Liver (tissue), 8 donors: ENCODE measurements at regions not wholly inside any gene's neighbourhood (a gene's known extent, or its start where the extent isn't known, plus 50 kb on each side); places are given as distances from the start of the nearest gene placed in this dataset.

Experiments
- DNase-seq: peaks from one replicate; pipeline ENCODE4 v3.0.0-alpha.2; 2017; ENCODE audit warnings: low spot score
- H3K27ac ChIP-seq, 2 donors: one replicate each; pipeline ENCODE4 v1.7.0; 2013; ENCODE audit warnings: inconsistent platforms in 2 of 2, low read length in 2 of 2, control low read depth in 1 of 2, low read depth in 1 of 2, mild to moderate bottlenecking in 1 of 2
- H3K27me3 ChIP-seq, 4 donors: one replicate each; pipeline versions ENCODE4 v1.6.1 to v1.7.0; 2013; ENCODE audit warnings: low read length in 3 of 4, inconsistent platforms in 1 of 4, mild to moderate bottlenecking in 1 of 4, moderate library complexity in 1 of 4; ENCODE audit not compliant: control insufficient read depth in 4 of 4, insufficient read depth in 4 of 4
- H3K36me3 ChIP-seq, 4 donors: one replicate each; pipeline versions ENCODE4 v1.6.1 to v1.7.0; 2013; ENCODE audit warnings: low read length in 3 of 4, mild to moderate bottlenecking in 3 of 4, low read depth in 1 of 4, moderate library complexity in 1 of 4; ENCODE audit not compliant: control insufficient read depth in 4 of 4, insufficient read depth in 3 of 4
- H3K4me1 ChIP-seq, 4 donors: one replicate each; pipeline versions ENCODE4 v1.6.1 to v1.7.0; 2013; ENCODE audit warnings: low read length in 3 of 4, mild to moderate bottlenecking in 3 of 4, moderate library complexity in 1 of 4; ENCODE audit not compliant: control insufficient read depth in 4 of 4, insufficient read depth in 4 of 4
- H3K4me3 ChIP-seq, 3 donors: one replicate each; pipeline versions ENCODE4 v1.6.1 to v1.7.0; 2013; ENCODE audit warnings: low read length in 3 of 3, control low read depth in 1 of 3, low read depth in 1 of 3, mild to moderate bottlenecking in 1 of 3
- H3K9ac ChIP-seq, 2 donors: one replicate each; pipeline ENCODE4 v1.7.0; 2013; ENCODE audit warnings: low read length in 2 of 2, mild to moderate bottlenecking in 2 of 2, moderate library complexity in 2 of 2, control low read depth in 1 of 2, low read depth in 1 of 2
- H3K9me3 ChIP-seq, 4 donors: one replicate each; pipeline versions ENCODE4 v1.6.1 to v1.7.0; 2013; ENCODE audit warnings: low read length in 3 of 4; ENCODE audit not compliant: control insufficient read depth in 4 of 4
- FOXA1 ChIP-seq: IDR thresholded peaks from 2 replicates; pipeline ENCODE4 v1.6.1; 2016; ENCODE audit warnings: antibody characterized with exemption
- GABPA ChIP-seq, 2 donors: IDR thresholded peaks in 1 of 2; conservative IDR thresholded peaks in 1 of 2; 2 replicates each; pipeline ENCODE4 v1.6.1; 2016; ENCODE audit warnings: antibody characterized with exemption in 2 of 2, mild to moderate bottlenecking in 1 of 2, moderate library complexity in 1 of 2
- RAD21 ChIP-seq, 2 donors: IDR thresholded peaks; 2 replicates each; pipeline ENCODE4 v1.6.1; 2016; ENCODE audit warnings: antibody characterized with exemption in 2 of 2, mild to moderate bottlenecking in 2 of 2
- RXRA ChIP-seq, 2 donors: IDR thresholded peaks; 2 replicates each; pipeline ENCODE4 v1.6.1; 2017 to 2018; ENCODE audit warnings: antibody characterized with exemption in 2 of 2, mild to moderate bottlenecking in 1 of 2
- SP1 ChIP-seq: IDR thresholded peaks from 2 replicates; pipeline ENCODE4 v1.6.1; 2018; ENCODE audit warnings: antibody characterized with exemption, mild to moderate bottlenecking
- TAF1 ChIP-seq: conservative IDR thresholded peaks from 2 replicates; pipeline ENCODE4 v1.6.1; 2016; ENCODE audit warnings: antibody characterized with exemption, mild to moderate bottlenecking
- YY1 ChIP-seq: IDR thresholded peaks from 2 replicates; pipeline ENCODE4 v1.6.1; 2016; ENCODE audit warnings: antibody characterized with exemption, mild to moderate bottlenecking
- WGBS: extraction: QIAGEN DNeasy Blood & Tissue Kit; methylation state at CpG from one replicate; pipeline ENCODE4 v1.1.7; 2013; 5-methylcytosine and 5-hydroxymethylcytosine counted together
- TF ChIP-seq, protein P1 (sequence below): fragments of 150-350 bp; IDR thresholded peaks from 2 replicates; pipeline ENCODE4 v1.5.1; 2017; ENCODE audit warnings: improper control_type of control experiment, low read depth, low read length; ENCODE audit not compliant: missing input control
- TF ChIP-seq, protein P2 (sequence below): IDR thresholded peaks from 2 replicates; pipeline ENCODE4 v1.6.1; 2016; ENCODE audit warnings: antibody characterized with exemption
- TF ChIP-seq, protein P3 (sequence below): IDR thresholded peaks from 2 replicates; pipeline ENCODE4 v1.6.1; 2016; ENCODE audit warnings: antibody characterized with exemption, mild to moderate bottlenecking
- TF ChIP-seq, protein P4 (sequence below): IDR thresholded peaks from 2 replicates; pipeline ENCODE4 v1.6.1; 2016; ENCODE audit warnings: antibody characterized with exemption
- donor health status: healthy.
- donor health status: healthy.
- donor health status: healthy.
- donor health status: healthy.
- donor health status: healthy.

DNA sequence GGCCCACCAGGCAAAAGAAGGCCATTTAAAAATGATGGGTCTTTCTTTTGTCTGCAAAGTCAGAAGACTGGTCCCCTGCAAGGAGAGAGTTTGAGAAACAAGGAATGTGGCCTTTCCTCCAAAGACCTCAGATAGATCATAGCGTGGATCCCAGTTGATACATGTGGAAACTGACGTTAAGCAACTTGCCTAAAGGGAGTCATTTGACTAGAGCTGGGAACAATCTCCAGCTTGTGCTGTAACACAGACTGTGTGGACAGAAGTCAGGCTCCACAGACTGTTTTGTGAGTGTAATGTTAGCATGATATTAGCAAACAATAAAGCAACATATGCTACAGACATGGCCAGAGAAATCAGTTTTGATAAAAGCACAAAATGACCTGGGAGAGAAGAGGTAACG lies 140.4 kb upstream of the CITED2 start:
- no peak for TF ChIP-seq SP1
- no peak for TF ChIP-seq RXRA (IDR thresholded peaks at IDR 0.05)
- no peak for TF ChIP-seq GABPA (IDR thresholded peaks at IDR 0.05 in 1 of 2, conservative IDR thresholded peaks at IDR 0.05 in 1 of 2)
- TF ChIP-seq, protein P1, sequence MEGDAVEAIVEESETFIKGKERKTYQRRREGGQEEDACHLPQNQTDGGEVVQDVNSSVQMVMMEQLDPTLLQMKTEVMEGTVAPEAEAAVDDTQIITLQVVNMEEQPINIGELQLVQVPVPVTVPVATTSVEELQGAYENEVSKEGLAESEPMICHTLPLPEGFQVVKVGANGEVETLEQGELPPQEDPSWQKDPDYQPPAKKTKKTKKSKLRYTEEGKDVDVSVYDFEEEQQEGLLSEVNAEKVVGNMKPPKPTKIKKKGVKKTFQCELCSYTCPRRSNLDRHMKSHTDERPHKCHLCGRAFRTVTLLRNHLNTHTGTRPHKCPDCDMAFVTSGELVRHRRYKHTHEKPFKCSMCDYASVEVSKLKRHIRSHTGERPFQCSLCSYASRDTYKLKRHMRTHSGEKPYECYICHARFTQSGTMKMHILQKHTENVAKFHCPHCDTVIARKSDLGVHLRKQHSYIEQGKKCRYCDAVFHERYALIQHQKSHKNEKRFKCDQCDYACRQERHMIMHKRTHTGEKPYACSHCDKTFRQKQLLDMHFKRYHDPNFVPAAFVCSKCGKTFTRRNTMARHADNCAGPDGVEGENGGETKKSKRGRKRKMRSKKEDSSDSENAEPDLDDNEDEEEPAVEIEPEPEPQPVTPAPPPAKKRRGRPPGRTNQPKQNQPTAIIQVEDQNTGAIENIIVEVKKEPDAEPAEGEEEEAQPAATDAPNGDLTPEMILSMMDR = no peak
- TF ChIP-seq, protein P2, sequence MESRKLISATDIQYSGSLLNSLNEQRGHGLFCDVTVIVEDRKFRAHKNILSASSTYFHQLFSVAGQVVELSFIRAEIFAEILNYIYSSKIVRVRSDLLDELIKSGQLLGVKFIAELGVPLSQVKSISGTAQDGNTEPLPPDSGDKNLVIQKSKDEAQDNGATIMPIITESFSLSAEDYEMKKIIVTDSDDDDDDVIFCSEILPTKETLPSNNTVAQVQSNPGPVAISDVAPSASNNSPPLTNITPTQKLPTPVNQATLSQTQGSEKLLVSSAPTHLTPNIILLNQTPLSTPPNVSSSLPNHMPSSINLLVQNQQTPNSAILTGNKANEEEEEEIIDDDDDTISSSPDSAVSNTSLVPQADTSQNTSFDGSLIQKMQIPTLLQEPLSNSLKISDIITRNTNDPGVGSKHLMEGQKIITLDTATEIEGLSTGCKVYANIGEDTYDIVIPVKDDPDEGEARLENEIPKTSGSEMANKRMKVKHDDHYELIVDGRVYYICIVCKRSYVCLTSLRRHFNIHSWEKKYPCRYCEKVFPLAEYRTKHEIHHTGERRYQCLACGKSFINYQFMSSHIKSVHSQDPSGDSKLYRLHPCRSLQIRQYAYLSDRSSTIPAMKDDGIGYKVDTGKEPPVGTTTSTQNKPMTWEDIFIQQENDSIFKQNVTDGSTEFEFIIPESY = no peak
- no peak for TF ChIP-seq TAF1
- no peak for TF ChIP-seq YY1
- TF ChIP-seq, protein P3, sequence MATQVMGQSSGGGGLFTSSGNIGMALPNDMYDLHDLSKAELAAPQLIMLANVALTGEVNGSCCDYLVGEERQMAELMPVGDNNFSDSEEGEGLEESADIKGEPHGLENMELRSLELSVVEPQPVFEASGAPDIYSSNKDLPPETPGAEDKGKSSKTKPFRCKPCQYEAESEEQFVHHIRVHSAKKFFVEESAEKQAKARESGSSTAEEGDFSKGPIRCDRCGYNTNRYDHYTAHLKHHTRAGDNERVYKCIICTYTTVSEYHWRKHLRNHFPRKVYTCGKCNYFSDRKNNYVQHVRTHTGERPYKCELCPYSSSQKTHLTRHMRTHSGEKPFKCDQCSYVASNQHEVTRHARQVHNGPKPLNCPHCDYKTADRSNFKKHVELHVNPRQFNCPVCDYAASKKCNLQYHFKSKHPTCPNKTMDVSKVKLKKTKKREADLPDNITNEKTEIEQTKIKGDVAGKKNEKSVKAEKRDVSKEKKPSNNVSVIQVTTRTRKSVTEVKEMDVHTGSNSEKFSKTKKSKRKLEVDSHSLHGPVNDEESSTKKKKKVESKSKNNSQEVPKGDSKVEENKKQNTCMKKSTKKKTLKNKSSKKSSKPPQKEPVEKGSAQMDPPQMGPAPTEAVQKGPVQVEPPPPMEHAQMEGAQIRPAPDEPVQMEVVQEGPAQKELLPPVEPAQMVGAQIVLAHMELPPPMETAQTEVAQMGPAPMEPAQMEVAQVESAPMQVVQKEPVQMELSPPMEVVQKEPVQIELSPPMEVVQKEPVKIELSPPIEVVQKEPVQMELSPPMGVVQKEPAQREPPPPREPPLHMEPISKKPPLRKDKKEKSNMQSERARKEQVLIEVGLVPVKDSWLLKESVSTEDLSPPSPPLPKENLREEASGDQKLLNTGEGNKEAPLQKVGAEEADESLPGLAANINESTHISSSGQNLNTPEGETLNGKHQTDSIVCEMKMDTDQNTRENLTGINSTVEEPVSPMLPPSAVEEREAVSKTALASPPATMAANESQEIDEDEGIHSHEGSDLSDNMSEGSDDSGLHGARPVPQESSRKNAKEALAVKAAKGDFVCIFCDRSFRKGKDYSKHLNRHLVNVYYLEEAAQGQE = no peak
- TF ChIP-seq, protein P4, sequence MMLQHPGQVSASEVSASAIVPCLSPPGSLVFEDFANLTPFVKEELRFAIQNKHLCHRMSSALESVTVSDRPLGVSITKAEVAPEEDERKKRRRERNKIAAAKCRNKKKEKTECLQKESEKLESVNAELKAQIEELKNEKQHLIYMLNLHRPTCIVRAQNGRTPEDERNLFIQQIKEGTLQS = no peak
- Histone ChIP-seq H3K27ac (no peak overlapping the region), H3K9ac (no peak overlapping the region), H3K4me3 (no peak overlapping the region), H3K9me3 (no peaks in the 10 kb centered on the region), H3K4me1 (peaks cover 0 to 4% (median 1%) of the 10 kb centered on the region in 4 donors), H3K36me3 (no peaks in the 10 kb centered on the region), H3K27me3 (no peaks in the 10 kb centered on the region)
- 89% methylated on average over 3 of the region's 3 CpGs for WGBS
- no peak for DNase-seq

DNA sequence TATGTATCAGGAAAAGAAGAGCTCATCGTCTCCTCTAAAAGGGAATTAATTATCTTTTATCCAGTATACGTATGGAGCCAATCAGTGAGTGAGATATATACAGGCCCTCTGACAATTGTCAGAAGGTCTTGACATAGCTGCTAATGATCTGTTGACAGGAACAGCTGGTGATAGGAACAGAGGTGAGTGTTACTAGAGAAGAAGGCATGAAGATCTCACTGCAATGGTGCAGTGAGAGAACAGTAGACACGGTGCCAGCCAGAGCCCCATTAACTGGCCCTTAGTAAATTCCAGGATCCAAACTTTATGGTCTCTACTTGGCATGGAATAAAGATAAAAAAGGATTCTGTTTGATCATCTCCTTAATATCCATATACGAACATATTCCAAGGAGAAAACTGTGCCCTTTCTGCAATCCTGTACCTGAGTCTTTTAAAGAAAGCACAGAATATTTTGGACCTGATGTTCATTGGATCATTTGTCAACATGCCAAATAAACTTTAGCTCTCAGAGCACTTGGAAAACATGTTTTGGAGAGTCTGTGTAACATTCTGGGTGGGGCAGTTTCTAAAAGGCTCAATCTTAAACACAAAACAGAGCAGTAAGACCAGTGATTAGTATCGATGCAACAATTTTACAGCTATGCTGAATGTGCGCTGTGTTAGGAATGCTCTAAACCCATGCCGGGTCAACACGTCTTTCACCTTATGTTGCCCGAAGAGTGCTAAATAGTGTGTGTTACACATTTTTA lies 135.8 kb upstream of the CITED2 start:
- Histone ChIP-seq H3K9me3 (no peaks in the 10 kb centered on the region), H3K27me3 (no peaks in the 10 kb centered on the region), H3K4me1 (peaks cover 0 to 4% (median 1%) of the 10 kb centered on the region in 4 donors), H3K27ac (no peak overlapping the region), H3K36me3 (no peaks in the 10 kb centered on the region), H3K4me3 (no peak overlapping the region), H3K9ac (no peak overlapping the region)
- no peak for DNase-seq
- no peak for TF ChIP-seq RAD21 (IDR thresholded peaks at IDR 0.05)
- TF ChIP-seq, protein P4 = no peak
- no peak for TF ChIP-seq RXRA (IDR thresholded peaks at IDR 0.05)
- no peak for TF ChIP-seq FOXA1
- 87% methylated on average over 9 of the region's 9 CpGs for WGBS
